ENCODE measurements at regions not wholly inside any gene's neighbourhood (a gene's known extent, or its start where the extent isn't known, plus 50 kb on each side); places are given as distances from the start of the nearest gene placed in this dataset.

DNA sequence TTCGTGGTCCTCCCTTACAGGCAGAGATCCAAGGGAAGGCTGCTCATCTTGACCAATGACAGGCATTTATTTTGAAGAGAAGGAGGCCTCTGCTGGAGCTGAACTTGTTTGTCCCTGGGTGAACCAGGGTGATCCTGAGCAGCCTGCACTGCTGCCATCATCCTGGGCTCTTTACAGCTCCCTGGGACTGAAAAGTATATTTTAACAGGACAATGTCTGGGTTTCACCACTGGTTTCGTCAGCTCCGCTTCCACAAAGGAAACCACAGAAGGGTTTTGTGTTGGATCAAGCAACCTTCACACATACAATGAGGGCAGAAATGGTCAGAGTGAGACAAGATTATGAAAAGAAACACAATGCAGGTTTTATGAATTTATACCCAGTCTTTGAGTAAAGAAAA, 400.7 kb upstream of the TPM1 start:
- TF ChIP-seq, protein P1, sequence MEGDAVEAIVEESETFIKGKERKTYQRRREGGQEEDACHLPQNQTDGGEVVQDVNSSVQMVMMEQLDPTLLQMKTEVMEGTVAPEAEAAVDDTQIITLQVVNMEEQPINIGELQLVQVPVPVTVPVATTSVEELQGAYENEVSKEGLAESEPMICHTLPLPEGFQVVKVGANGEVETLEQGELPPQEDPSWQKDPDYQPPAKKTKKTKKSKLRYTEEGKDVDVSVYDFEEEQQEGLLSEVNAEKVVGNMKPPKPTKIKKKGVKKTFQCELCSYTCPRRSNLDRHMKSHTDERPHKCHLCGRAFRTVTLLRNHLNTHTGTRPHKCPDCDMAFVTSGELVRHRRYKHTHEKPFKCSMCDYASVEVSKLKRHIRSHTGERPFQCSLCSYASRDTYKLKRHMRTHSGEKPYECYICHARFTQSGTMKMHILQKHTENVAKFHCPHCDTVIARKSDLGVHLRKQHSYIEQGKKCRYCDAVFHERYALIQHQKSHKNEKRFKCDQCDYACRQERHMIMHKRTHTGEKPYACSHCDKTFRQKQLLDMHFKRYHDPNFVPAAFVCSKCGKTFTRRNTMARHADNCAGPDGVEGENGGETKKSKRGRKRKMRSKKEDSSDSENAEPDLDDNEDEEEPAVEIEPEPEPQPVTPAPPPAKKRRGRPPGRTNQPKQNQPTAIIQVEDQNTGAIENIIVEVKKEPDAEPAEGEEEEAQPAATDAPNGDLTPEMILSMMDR (IDR thresholded peaks at IDR 0.05): no peak
- no peak for TF ChIP-seq POLR2A (IDR thresholded peaks at IDR 0.05)
- TF ChIP-seq POLR2AphosphoS5 (IDR thresholded peaks at IDR 0.05; ENCODE audit: insufficient read depth in 1 of 2, low read depth in 1 of 2): no peak
